Prostate gland (tissue), 2 donors: ENCODE measurements at regions not wholly inside any gene's neighbourhood (a gene's known extent, or its start where the extent isn't known, plus 50 kb on each side); places are given as distances from the start of the nearest gene placed in this dataset.

Source experiments
- DNase-seq: peaks from one replicate; pipeline ENCODE4 v3.0.0-alpha.2; 2019; ENCODE audit warnings: low spot score
- H3K27ac ChIP-seq, 2 donors: fragments of 200-600 bp; sonication (generic); 2 replicates each; pipeline ENCODE4 v1.5.1; 2017 to 2019
- H3K27me3 ChIP-seq: fragments of 200-600 bp; sonication (generic); replicated peaks from 2 replicates; pipeline ENCODE4 v1.5.1; 2019; ENCODE audit not compliant: insufficient read depth
- H3K36me3 ChIP-seq, 2 donors: fragments of 200-600 bp; sonication (generic); 1 replicate in 1 of 2; 2 replicates in 1 of 2; pipeline versions ENCODE4 v1.5.1 to v1.8.1; 2017 to 2019
- H3K4me1 ChIP-seq: fragments of 200-600 bp; sonication (generic); replicated peaks from 2 replicates; pipeline ENCODE4 v1.5.1; 2019
- H3K4me3 ChIP-seq, 2 donors: fragments of 200-600 bp; sonication (generic); 2 replicates each; pipeline ENCODE4 v1.5.1; 2017 to 2019
- H3K9me3 ChIP-seq: fragments of 200-600 bp; sonication (generic); 2 replicates; pipeline ENCODE4 v1.5.1; 2017
- POLR2A ChIP-seq: fragments of 450-650 bp; IDR thresholded peaks from one replicate; pipeline ENCODE4 v1.6.1; 2016; ENCODE audit warnings: antibody characterized with exemption, mild to moderate bottlenecking
- POLR2AphosphoS5 ChIP-seq: sonication (generic); formaldehyde crosslinking; IDR thresholded peaks from one replicate; pipeline ENCODE4 v1.6.1; 2017; ENCODE audit warnings: antibody characterized with exemption
- WGBS: methylation state at CpG from one replicate; pipeline ENCODE4 v1.1.5; 2018; 5-methylcytosine and 5-hydroxymethylcytosine counted together
- intact Hi-C: fragments of 100-400 bp; cut with DNase I; formaldehyde crosslinking; loops from one replicate; pipeline ENCODE4 v1.14.2; 2022
- TF ChIP-seq, protein P1 (sequence below), 4 experiments: fragments of 200-600 bp in 2 of 4; fragments of 450-650 bp in 2 of 4; sonication (generic) in 2 of 4; IDR thresholded peaks; 1 replicate in 3 of 4; 2 replicates in 1 of 4; pipeline ENCODE4 v1.5.1; 2016 to 2019; ENCODE audit warnings: antibody characterized with exemption in 4 of 4, mild to moderate bottlenecking in 2 of 4, moderate library complexity in 2 of 4

GRCh38 chr10:113302062-113302461 lies 250.8 kb upstream of the HABP2 start:
- H3K36me3 ChIP-seq, result no peaks in the 10 kb centered on the region
- DNase-seq, result no peak
- H3K27me3 ChIP-seq, result no peaks in the 10 kb centered on the region
- no peak overlapping the region for H3K4me3 ChIP-seq
- no peaks in the 10 kb centered on the region for H3K9me3 ChIP-seq
- no peaks in the 10 kb centered on the region for H3K4me1 ChIP-seq
- intact Hi-C loops, result no loop called here
- WGBS, result 91% methylated on average over 3 of the region's 3 CpGs
- no peak overlapping the region for H3K27ac ChIP-seq
- no peak for TF ChIP-seq POLR2AphosphoS5
- TF ChIP-seq, protein P1, sequence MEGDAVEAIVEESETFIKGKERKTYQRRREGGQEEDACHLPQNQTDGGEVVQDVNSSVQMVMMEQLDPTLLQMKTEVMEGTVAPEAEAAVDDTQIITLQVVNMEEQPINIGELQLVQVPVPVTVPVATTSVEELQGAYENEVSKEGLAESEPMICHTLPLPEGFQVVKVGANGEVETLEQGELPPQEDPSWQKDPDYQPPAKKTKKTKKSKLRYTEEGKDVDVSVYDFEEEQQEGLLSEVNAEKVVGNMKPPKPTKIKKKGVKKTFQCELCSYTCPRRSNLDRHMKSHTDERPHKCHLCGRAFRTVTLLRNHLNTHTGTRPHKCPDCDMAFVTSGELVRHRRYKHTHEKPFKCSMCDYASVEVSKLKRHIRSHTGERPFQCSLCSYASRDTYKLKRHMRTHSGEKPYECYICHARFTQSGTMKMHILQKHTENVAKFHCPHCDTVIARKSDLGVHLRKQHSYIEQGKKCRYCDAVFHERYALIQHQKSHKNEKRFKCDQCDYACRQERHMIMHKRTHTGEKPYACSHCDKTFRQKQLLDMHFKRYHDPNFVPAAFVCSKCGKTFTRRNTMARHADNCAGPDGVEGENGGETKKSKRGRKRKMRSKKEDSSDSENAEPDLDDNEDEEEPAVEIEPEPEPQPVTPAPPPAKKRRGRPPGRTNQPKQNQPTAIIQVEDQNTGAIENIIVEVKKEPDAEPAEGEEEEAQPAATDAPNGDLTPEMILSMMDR (IDR thresholded peaks at IDR 0.05), result no peak
- no peak for TF ChIP-seq POLR2A

- Histone ChIP-seq H3K4me1 (no peaks in the 10 kb centered on the region), H3K27me3 (no peaks in the 10 kb centered on the region), H3K36me3 (no peaks in the 10 kb centered on the region), H3K27ac (no peak overlapping the region), H3K4me3 (no peak overlapping the region), H3K9me3 (no peaks in the 10 kb centered on the region)
- WGBS, result 78% methylated on average over 7 of the region's 7 CpGs
- intact Hi-C loops, result no loop called here
- DNase-seq, result no peak
- TF ChIP-seq, protein P1 (IDR thresholded peaks at IDR 0.05), result no peak
- no peak for TF ChIP-seq POLR2A
- TF ChIP-seq POLR2AphosphoS5, result no peak
These were observed 249.2 kb upstream of the HABP2 start for GRCh38 chr10:113303544-113304146.

- no peaks in the 10 kb centered on the region for H3K27me3 ChIP-seq
- no peak overlapping the region for H3K4me3 ChIP-seq
- no peaks in the 10 kb centered on the region for H3K36me3 ChIP-seq
- DNase-seq, result no peak
- no peak overlapping the region for H3K27ac ChIP-seq
- TF ChIP-seq, protein P1 (IDR thresholded peaks at IDR 0.05), result no peak
- no peak for TF ChIP-seq POLR2AphosphoS5
- H3K4me1 ChIP-seq, result no peaks in the 10 kb centered on the region
- no peaks in the 10 kb centered on the region for H3K9me3 ChIP-seq
- intact Hi-C loops, result no loop called here
- WGBS, result 83% methylated on average over 5 of the region's 5 CpGs
These were observed 248.1 kb upstream of the HABP2 start for GRCh38 chr10:113304726-113305125.

DNA sequence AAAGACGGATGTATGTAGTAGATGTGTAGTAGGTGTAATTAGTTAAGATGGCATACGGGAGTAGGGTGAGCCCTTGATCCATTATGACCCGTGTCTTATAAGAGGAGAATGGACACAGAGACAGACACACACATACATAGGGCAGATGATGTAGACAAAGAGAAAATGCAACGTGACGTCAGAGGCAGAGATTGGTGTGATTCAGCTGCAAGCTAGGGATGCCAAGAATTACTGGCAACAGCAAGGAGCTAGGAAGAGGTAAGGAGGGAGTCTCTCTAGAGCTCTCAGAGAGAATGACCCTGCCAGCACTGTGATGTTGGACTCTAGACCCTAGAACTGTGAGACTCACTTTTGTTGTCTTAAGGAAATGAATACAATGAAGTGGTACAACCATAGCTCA lies 247.0 kb upstream of the HABP2 start:
- Histone ChIP-seq H3K36me3 (no peaks in the 10 kb centered on the region), H3K27ac (no peak overlapping the region), H3K27me3 (no peaks in the 10 kb centered on the region), H3K9me3 (no peaks in the 10 kb centered on the region), H3K4me1 (no peaks in the 10 kb centered on the region), H3K4me3 (no peak overlapping the region)
- TF ChIP-seq, protein P1 (IDR thresholded peaks at IDR 0.05), result no peak
- no peak for TF ChIP-seq POLR2AphosphoS5
- TF ChIP-seq POLR2A, result no peak
- DNase-seq, result no peak
- 66% methylated on average over 5 of the region's 5 CpGs for WGBS
- intact Hi-C loops, result no loop called here

- H3K36me3 ChIP-seq, result no peaks in the 10 kb centered on the region
- H3K27ac ChIP-seq, result no peak overlapping the region
- 91% methylated on average over 4 of the region's 4 CpGs for WGBS
- H3K27me3 ChIP-seq, result no peaks in the 10 kb centered on the region
- DNase-seq, result no peak
- TF ChIP-seq, protein P1 (IDR thresholded peaks at IDR 0.05), result no peak
- TF ChIP-seq POLR2A (no peak), POLR2AphosphoS5 (no peak)
- intact Hi-C loops, result no loop called here
- H3K9me3 ChIP-seq, result no peaks in the 10 kb centered on the region
- no peaks in the 10 kb centered on the region for H3K4me1 ChIP-seq
- H3K4me3 ChIP-seq, result no peak overlapping the region
These were observed 243.1 kb upstream of the HABP2 start for GRCh38 chr10:113309791-113310190.
